ENCODE measurements at regions not wholly inside any gene's neighbourhood (a gene's known extent, or its start where the extent isn't known, plus 50 kb on each side); places are given as distances from the start of the nearest gene placed in this dataset.

DNA sequence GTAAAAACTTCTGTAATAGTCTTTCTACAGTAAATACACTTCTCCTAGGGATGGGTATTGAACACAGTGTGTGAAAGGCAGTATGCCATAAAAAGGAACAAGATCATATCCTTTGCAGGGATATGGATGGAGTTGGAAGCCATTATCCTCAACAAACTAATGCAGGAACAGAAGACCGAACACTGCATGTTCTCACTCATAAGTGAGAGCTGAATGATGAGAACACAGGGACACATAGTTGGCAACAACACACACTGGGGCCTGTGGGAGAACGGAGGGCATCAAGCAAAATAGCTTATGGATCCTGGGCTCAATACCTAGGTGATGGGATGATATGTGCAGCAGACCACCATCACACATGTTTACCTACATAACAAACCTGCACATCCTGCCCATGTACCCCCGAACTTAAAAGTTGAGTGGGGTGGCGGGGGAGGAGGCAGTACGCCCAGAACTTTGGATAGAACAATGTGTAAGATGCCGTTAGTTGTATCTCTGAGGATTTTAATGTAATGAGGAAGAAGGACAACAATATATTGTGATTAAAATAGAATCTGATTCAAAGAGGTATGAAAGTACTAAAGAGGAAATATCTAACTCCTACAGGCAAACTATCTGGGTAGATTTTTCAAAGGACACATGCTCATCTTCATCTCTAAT lies 183.2 kb downstream of the NDFIP2 start:
- H3K4me3 Mint-ChIP-seq, result no peak overlapping the region
- no peaks in the 10 kb centered on the region for H3K9me3 Mint-ChIP-seq
- Histone ChIP-seq H4K5ac (ENCODE audit: insufficient read length, low read depth, low read length) (no peak overlapping the region), H3K4me2 (ENCODE audit: insufficient read depth, insufficient read length, low read length) (no peak overlapping the region), H2AK5ac (ENCODE audit: insufficient read length, low read length) (no peak overlapping the region), H3K27me3 (ENCODE audit: insufficient read depth, low read length) (no peaks in the 10 kb centered on the region), H2BK20ac (ENCODE audit: low read depth, low read length, poor library complexity, severe bottlenecking) (no peak overlapping the region), H3K14ac (ENCODE audit: insufficient read depth, low read length) (no peak overlapping the region), H2BK120ac (ENCODE audit: low read depth, low read length, poor library complexity, severe bottlenecking) (no peak overlapping the region), H3K9ac (ENCODE audit: extremely low read depth, insufficient read length, low read length) (no peak overlapping the region), H3K9me3 (ENCODE audit: control insufficient read depth, low read depth, low read length) (no peaks in the 10 kb centered on the region), H2BK5ac (ENCODE audit: insufficient read length, low read length) (no peak overlapping the region), H3K4ac (ENCODE audit: low read depth, low read length) (no peak overlapping the region), H3K27ac (ENCODE audit: insufficient read length, low read depth, low read length) (no peak overlapping the region), H3K18ac (ENCODE audit: insufficient read length, low read depth, low read length) (no peak overlapping the region), H3K23me2 (ENCODE audit: insufficient read length, low read depth, low read length, poor library complexity, severe bottlenecking) (no peaks in the 10 kb centered on the region), H4K8ac (replicated peaks; ENCODE audit: insufficient read length, low read depth, low read length) (no peak overlapping the region), H2AFZ (ENCODE audit: low read length) (no peak overlapping the region), H4K20me1 (ENCODE audit: control insufficient read depth, insufficient read depth, insufficient read length) (no peaks in the 10 kb centered on the region), H2BK12ac (ENCODE audit: insufficient read length, low read depth, low read length) (no peak overlapping the region), H3T11ph (ENCODE audit: low read length) (no peak overlapping the region), H3K23ac (ENCODE audit: insufficient read length, low read depth, low read length) (no peak overlapping the region), H4K91ac (ENCODE audit: insufficient read length, low read depth, low read length) (no peak overlapping the region), H3K4me1 (ENCODE audit: insufficient read depth, low read length) (no peaks in the 10 kb centered on the region), H3K79me2 (ENCODE audit: insufficient read depth, low read length) (no peaks in the 10 kb centered on the region), H2BK15ac (ENCODE audit: low read depth, low read length) (no peak overlapping the region), H3K79me1 (ENCODE audit: insufficient read depth, low read depth, low read length, poor library complexity, severe bottlenecking) (no peaks in the 10 kb centered on the region), H3K56ac (ENCODE audit: insufficient read length, low read depth, low read length) (no peak overlapping the region)
- no peaks in the 10 kb centered on the region for H3K36me3 Mint-ChIP-seq (ENCODE audit: insufficient read depth in 1 of 3, low read depth in 3 of 3)
- H3K27me3 Mint-ChIP-seq (ENCODE audit: low read depth), result no peaks in the 10 kb centered on the region
- TF ChIP-seq, protein P1, sequence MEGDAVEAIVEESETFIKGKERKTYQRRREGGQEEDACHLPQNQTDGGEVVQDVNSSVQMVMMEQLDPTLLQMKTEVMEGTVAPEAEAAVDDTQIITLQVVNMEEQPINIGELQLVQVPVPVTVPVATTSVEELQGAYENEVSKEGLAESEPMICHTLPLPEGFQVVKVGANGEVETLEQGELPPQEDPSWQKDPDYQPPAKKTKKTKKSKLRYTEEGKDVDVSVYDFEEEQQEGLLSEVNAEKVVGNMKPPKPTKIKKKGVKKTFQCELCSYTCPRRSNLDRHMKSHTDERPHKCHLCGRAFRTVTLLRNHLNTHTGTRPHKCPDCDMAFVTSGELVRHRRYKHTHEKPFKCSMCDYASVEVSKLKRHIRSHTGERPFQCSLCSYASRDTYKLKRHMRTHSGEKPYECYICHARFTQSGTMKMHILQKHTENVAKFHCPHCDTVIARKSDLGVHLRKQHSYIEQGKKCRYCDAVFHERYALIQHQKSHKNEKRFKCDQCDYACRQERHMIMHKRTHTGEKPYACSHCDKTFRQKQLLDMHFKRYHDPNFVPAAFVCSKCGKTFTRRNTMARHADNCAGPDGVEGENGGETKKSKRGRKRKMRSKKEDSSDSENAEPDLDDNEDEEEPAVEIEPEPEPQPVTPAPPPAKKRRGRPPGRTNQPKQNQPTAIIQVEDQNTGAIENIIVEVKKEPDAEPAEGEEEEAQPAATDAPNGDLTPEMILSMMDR (conservative IDR thresholded peaks at IDR 0.05), result no peak
- no peak for DNase-seq
- H3K4me1 Mint-ChIP-seq, result peaks cover 5% of the 10 kb centered on the region in 2 experiments
- WGBS (ENCODE audit: extremely low coverage, insufficient read length, low lambda C conversion rate), result no CpG with 5 or more reads among the region's 6 CpGs
- no peak overlapping the region for H3K27ac Mint-ChIP-seq
